Activated CD8-positive, alpha-beta T cell treated with anti-CD3 and anti-CD28 coated beads for 36 hours (primary cell): ENCODE measurements at regions not wholly inside any gene's neighbourhood (a gene's known extent, or its start where the extent isn't known, plus 50 kb on each side); places are given as distances from the start of the nearest gene placed in this dataset.

Source experiments
- ATAC-seq: fragments of 200-7000 bp; cut with Tn5 transposase; one replicate; pipeline ENCODE4 v1.10.0; 2021; ENCODE audit warnings: mild to moderate bottlenecking, moderate library complexity
- CTCF ChIA-PET: fragments of 350-600 bp; sonication (Branson Sonifier 250); formaldehyde crosslinking; loops from one replicate; lab custom pipeline; 2021; ENCODE audit warnings: antibody characterized with exemption; lab: Charles Lee
- POLR2A ChIA-PET: fragments of 350-600 bp; sonication (Branson Sonifier 250); formaldehyde crosslinking; loops from one replicate; lab custom pipeline; 2021; ENCODE audit warnings: antibody characterized with exemption; lab: Charles Lee
- DNase-seq: peaks from one replicate; pipeline ENCODE4 v3.0.0-alpha.2; 2020
- H3K27ac Mint-ChIP-seq: one replicate; pipeline ENCODE4 v1.8.0; 2021; ENCODE audit warnings: mild to moderate bottlenecking, mixed read lengths
- H3K27me3 Mint-ChIP-seq: one replicate; pipeline ENCODE4 v1.8.0; 2021; ENCODE audit warnings: mixed read lengths
- H3K36me3 Mint-ChIP-seq: one replicate; pipeline ENCODE4 v1.8.0; 2021; ENCODE audit warnings: low read depth, mixed read lengths
- H3K4me1 Mint-ChIP-seq: one replicate; pipeline ENCODE4 v1.8.0; 2021; ENCODE audit warnings: low read depth, mixed read lengths
- H3K4me3 Mint-ChIP-seq: one replicate; pipeline ENCODE4 v1.8.0; 2021; ENCODE audit warnings: mild to moderate bottlenecking, moderate library complexity, mixed read lengths
- H3K9me3 Mint-ChIP-seq: one replicate; pipeline ENCODE4 v1.8.0; 2021; ENCODE audit warnings: mixed read lengths
- CTCF ChIP-seq: fragments of 200-600 bp; IDR thresholded peaks from one replicate; pipeline ENCODE4 v1.8.0; 2022; ENCODE audit warnings: antibody characterized with exemption, mild to moderate bottlenecking
- intact Hi-C: fragments of 100-400 bp; cut with micrococcal nuclease; formaldehyde crosslinking; loops from one replicate; pipeline ENCODE4 v1.10.0; 2022

- ATAC-seq (no peak), DNase-seq (no peak)
- Mint-ChIP-seq H3K36me3 (no peaks in the 10 kb centered on the region), H3K9me3 (peaks cover 3% of the 10 kb centered on the region), H3K4me3 (no peak overlapping the region), H3K4me1 (no peaks in the 10 kb centered on the region), H3K27me3 (no peaks in the 10 kb centered on the region), H3K27ac (no peak overlapping the region)
- intact Hi-C loops, result no loop called here
- POLR2A ChIA-PET, result no interaction called here
- TF ChIP-seq CTCF, result no peak
- CTCF ChIA-PET, result no interaction called here
Observed at GRCh38 chr1:79744746-79745145, 738.2 kb upstream of the ADGRL4 start.

GRCh38 chr1:79741720-79742421, 735.3 kb upstream of the ADGRL4 start:
- CTCF ChIA-PET, result no interaction called here
- TF ChIP-seq CTCF, result no peak
- Mint-ChIP-seq H3K4me3 (no peak overlapping the region), H3K27ac (no peak overlapping the region), H3K4me1 (no peaks in the 10 kb centered on the region), H3K27me3 (no peaks in the 10 kb centered on the region), H3K9me3 (peaks cover 3% of the 10 kb centered on the region), H3K36me3 (no peaks in the 10 kb centered on the region)
- DNase-seq (no peak), ATAC-seq (no peak)
- POLR2A ChIA-PET, result no interaction called here
- intact Hi-C loops, result no loop called here

DNA sequence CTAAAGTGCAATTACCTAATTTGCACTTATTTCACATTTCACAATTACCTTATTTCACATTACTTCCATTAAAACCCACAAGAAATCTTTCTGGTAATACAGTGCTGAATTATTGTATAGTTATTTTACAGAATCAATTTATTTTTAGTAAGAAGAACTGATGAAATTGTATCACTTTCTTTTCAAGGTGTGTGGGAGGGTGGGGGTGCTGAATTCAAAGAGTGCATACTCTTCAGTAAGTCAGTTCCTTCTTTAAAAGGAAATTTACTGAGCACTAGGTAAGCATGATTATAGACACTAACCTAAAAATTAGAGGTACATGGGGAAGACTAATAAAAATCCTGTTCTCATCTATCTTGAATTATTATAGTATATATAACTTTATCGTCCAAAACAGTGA, 731.6 kb upstream of the ADGRL4 start:
- DNase-seq, result no peak
- CTCF ChIA-PET, result no interaction called here
- no peaks in the 10 kb centered on the region for H3K36me3 Mint-ChIP-seq
- no peaks in the 10 kb centered on the region for H3K27me3 Mint-ChIP-seq
- intact Hi-C loops, result no loop called here
- ATAC-seq, result no peak
- no peak overlapping the region for H3K4me3 Mint-ChIP-seq
- peaks cover 4% of the 10 kb centered on the region for H3K9me3 Mint-ChIP-seq
- POLR2A ChIA-PET, result no interaction called here
- H3K27ac Mint-ChIP-seq, result no peak overlapping the region
- TF ChIP-seq CTCF, result no peak
- H3K4me1 Mint-ChIP-seq, result no peaks in the 10 kb centered on the region

- Mint-ChIP-seq H3K27me3 (no peaks in the 10 kb centered on the region), H3K4me3 (no peak overlapping the region), H3K36me3 (no peaks in the 10 kb centered on the region), H3K27ac (no peak overlapping the region), H3K4me1 (no peaks in the 10 kb centered on the region), H3K9me3 (peaks cover 4% of the 10 kb centered on the region)
- no peak for TF ChIP-seq CTCF
- ATAC-seq, result no peak
- POLR2A ChIA-PET, result no interaction called here
- CTCF ChIA-PET, result no interaction called here
- DNase-seq, result no peak
- intact Hi-C loops, result no loop called here
Observed at GRCh38 chr1:79737193-79737592, 730.7 kb upstream of the ADGRL4 start.

- Mint-ChIP-seq H3K9me3 (peaks cover 5% of the 10 kb centered on the region), H3K27me3 (no peaks in the 10 kb centered on the region), H3K4me1 (no peaks in the 10 kb centered on the region), H3K27ac (no peak overlapping the region), H3K36me3 (no peaks in the 10 kb centered on the region), H3K4me3 (no peak overlapping the region)
- CTCF ChIA-PET, result no interaction called here
- intact Hi-C loops, result no loop called here
- ATAC-seq, result no peak
- DNase-seq, result no peak
- POLR2A ChIA-PET, result no interaction called here
- TF ChIP-seq CTCF, result no peak
Observed at GRCh38 chr1:79732950-79733349, 726.4 kb upstream of the ADGRL4 start.
